Endodermal cell (in vitro differentiated cells): ENCODE measurements at regions not wholly inside any gene's neighbourhood (a gene's known extent, or its start where the extent isn't known, plus 50 kb on each side); places are given as distances from the start of the nearest gene placed in this dataset.

Experiments used
- DNase-seq: peaks from one replicate; pipeline ENCODE4 v3.0.0-alpha.2; 2017
- H3K27ac ChIP-seq: 2 replicates; pipeline ENCODE4 v1.5.1; 2013; ENCODE audit warnings: mild to moderate bottlenecking, low read depth, low read length, moderate library complexity
- H3K27me3 ChIP-seq: 2 replicates; pipeline ENCODE4 v1.6.1; 2013; ENCODE audit warnings: mild to moderate bottlenecking, low read length, moderate library complexity; ENCODE audit not compliant: insufficient read depth, control insufficient read depth, poor library complexity, severe bottlenecking
- H3K36me3 ChIP-seq: 2 replicates; pipeline ENCODE4 v1.7.0; 2013; ENCODE audit warnings: mild to moderate bottlenecking, low read length, moderate library complexity; ENCODE audit not compliant: control insufficient read depth, insufficient read depth
- H3K4me1 ChIP-seq: one replicate; pipeline ENCODE4 v1.7.0; 2013; ENCODE audit warnings: low read length; ENCODE audit not compliant: control insufficient read depth, insufficient read depth
- H3K4me3 ChIP-seq: 2 replicates; pipeline ENCODE4 v1.5.1; 2013; ENCODE audit warnings: mild to moderate bottlenecking, low read length, moderate library complexity
- H3K9ac ChIP-seq: 2 replicates; pipeline ENCODE4 v1.6.1; 2013; ENCODE audit warnings: mild to moderate bottlenecking, low read length, moderate library complexity; ENCODE audit not compliant: poor library complexity, severe bottlenecking; ENCODE audit errors: extremely low read depth
- H3K9me3 ChIP-seq: 2 replicates; pipeline ENCODE4 v1.6.1; 2013; ENCODE audit warnings: mild to moderate bottlenecking, low read length, moderate library complexity; ENCODE audit not compliant: control insufficient read depth
- H3K27ac Mint-ChIP-seq: 2 replicates; pipeline ENCODE4 v1.8.0; 2020; ENCODE audit warnings: mixed read lengths
- H3K27me3 Mint-ChIP-seq: 2 replicates; pipeline ENCODE4 v1.8.0; 2021; ENCODE audit warnings: mild to moderate bottlenecking, mixed read lengths; ENCODE audit not compliant: insufficient read depth
- H3K36me3 Mint-ChIP-seq: 2 replicates; pipeline ENCODE4 v1.8.0; 2020; ENCODE audit warnings: low read depth, mixed read lengths
- H3K4me1 Mint-ChIP-seq: 2 replicates; pipeline ENCODE4 v1.8.0; 2020; ENCODE audit warnings: mixed read lengths
- H3K4me3 Mint-ChIP-seq: 2 replicates; pipeline ENCODE4 v1.8.0; 2020; ENCODE audit warnings: mild to moderate bottlenecking, moderate library complexity, mixed read lengths
- H3K9me3 Mint-ChIP-seq: 2 replicates; pipeline ENCODE4 v1.8.0; 2020; ENCODE audit warnings: mild to moderate bottlenecking, mixed read lengths
- WGBS, 2 experiments: methylation state at CpG; one replicate each; pipeline versions ENCODE4 v1.1.5 to v1.1.7; 2013; ENCODE audit warnings: missing lambda C conversion rate in 2 of 2, mixed read lengths in 1 of 2; ENCODE audit not compliant: insufficient coverage in 1 of 2, insufficient read length in 1 of 2; 5-methylcytosine and 5-hydroxymethylcytosine counted together
- TF ChIP-seq, protein P1 (sequence below): fragments of 200-600 bp; sonication (generic); conservative IDR thresholded peaks from 2 replicates; pipeline ENCODE4 v1.5.0; 2021; ENCODE audit warnings: antibody characterized with exemption, mild to moderate bottlenecking

DNA sequence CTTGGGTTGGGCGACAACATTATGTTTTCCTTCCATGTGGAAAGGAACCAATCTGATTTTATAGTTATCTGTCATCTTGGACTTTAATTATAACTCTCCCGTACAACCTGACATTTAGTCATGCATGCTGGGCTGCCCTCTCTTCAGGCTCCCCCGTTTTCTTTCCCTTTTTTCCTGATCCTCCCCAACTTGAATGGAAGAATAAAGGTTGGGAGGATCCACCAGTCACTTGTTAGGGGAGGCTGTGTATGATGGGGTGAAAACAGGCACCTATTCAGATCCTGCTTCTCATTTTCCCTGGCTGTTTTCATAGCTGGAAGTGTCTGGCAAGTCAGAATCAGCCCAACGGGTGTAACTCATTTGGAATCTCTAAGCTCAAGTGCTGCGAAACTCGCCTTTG lies 267.2 kb upstream of the SALL1 start:
- 90 to 92% methylated on average over 5 to 6 of the region's 6 CpGs for WGBS, 2 experiments
- TF ChIP-seq, protein P1, sequence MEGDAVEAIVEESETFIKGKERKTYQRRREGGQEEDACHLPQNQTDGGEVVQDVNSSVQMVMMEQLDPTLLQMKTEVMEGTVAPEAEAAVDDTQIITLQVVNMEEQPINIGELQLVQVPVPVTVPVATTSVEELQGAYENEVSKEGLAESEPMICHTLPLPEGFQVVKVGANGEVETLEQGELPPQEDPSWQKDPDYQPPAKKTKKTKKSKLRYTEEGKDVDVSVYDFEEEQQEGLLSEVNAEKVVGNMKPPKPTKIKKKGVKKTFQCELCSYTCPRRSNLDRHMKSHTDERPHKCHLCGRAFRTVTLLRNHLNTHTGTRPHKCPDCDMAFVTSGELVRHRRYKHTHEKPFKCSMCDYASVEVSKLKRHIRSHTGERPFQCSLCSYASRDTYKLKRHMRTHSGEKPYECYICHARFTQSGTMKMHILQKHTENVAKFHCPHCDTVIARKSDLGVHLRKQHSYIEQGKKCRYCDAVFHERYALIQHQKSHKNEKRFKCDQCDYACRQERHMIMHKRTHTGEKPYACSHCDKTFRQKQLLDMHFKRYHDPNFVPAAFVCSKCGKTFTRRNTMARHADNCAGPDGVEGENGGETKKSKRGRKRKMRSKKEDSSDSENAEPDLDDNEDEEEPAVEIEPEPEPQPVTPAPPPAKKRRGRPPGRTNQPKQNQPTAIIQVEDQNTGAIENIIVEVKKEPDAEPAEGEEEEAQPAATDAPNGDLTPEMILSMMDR: no peak
- H3K4me1 Mint-ChIP-seq: peaks cover 18% of the 10 kb centered on the region

GRCh38 chr16:51416926-51417325 lies 265.9 kb upstream of the SALL1 start:
- no peaks in the 10 kb centered on the region for H3K4me1 ChIP-seq
- H3K9me3 ChIP-seq: no peaks in the 10 kb centered on the region
- Mint-ChIP-seq H3K4me1 (peaks cover 16% of the 10 kb centered on the region), H3K27me3 (no peaks in the 10 kb centered on the region), H3K9me3 (no peaks in the 10 kb centered on the region), H3K4me3 (no peak overlapping the region), H3K27ac (no peak overlapping the region), H3K36me3 (no peaks in the 10 kb centered on the region)
- no peaks in the 10 kb centered on the region for H3K27me3 ChIP-seq
- H3K27ac ChIP-seq: no peak overlapping the region
- H3K9ac ChIP-seq: no peak overlapping the region
- no peaks in the 10 kb centered on the region for H3K36me3 ChIP-seq
- DNase-seq: no peak
- TF ChIP-seq, protein P1: no peak
- H3K4me3 ChIP-seq: no peak overlapping the region
- WGBS, 2 experiments: 94 to 100% methylated on average over 6 of the region's 6 CpGs

More for the DNA sequence above, 267.2 kb upstream of the SALL1 start:
- Mint-ChIP-seq H3K27ac (no peak overlapping the region), H3K27me3 (no peaks in the 10 kb centered on the region), H3K36me3 (no peaks in the 10 kb centered on the region), H3K9me3 (no peaks in the 10 kb centered on the region), H3K4me3 (no peak overlapping the region)
- Histone ChIP-seq H3K4me1 (no peaks in the 10 kb centered on the region), H3K27me3 (no peaks in the 10 kb centered on the region), H3K27ac (no peak overlapping the region), H3K9ac (no peak overlapping the region), H3K36me3 (no peaks in the 10 kb centered on the region), H3K9me3 (no peaks in the 10 kb centered on the region), H3K4me3 (no peak overlapping the region)
- no peak for DNase-seq

DNA sequence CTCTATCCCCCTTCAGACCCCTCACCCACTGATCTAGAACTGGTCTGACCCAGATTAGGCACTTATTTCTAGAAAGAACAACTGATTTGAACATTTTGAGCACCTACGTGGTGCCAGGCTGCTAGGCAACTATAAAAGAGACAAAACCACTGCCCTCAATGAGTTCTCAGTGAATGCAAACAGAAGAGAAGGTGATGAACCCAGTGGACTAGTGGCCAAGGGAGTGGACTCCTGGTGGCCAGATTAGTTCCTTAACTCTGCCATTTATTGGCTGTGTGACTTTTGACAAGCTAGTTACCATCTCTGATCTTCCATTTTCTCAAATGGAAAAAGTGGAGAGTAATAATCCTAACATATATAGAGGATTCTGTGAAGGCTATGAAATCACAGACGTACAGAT lies 259.1 kb upstream of the SALL1 start:
- Mint-ChIP-seq H3K4me1 (peaks cover 36% of the 10 kb centered on the region), H3K36me3 (no peaks in the 10 kb centered on the region), H3K4me3 (no peak overlapping the region), H3K9me3 (no peaks in the 10 kb centered on the region), H3K27ac (no peak overlapping the region), H3K27me3 (no peaks in the 10 kb centered on the region)
- Histone ChIP-seq H3K9me3 (no peaks in the 10 kb centered on the region), H3K27me3 (no peaks in the 10 kb centered on the region), H3K4me1 (peaks cover 2% of the 10 kb centered on the region), H3K9ac (no peak overlapping the region), H3K36me3 (no peaks in the 10 kb centered on the region), H3K27ac (no peak overlapping the region), H3K4me3 (no peak overlapping the region)
- DNase-seq: no peak
- WGBS, 2 experiments: 86 to 93% methylated on average over 1 to 2 of the region's 2 CpGs
- TF ChIP-seq, protein P1: peak; percentile 26
